22Rv1 (cell line): ENCODE measurements at regions not wholly inside any gene's neighbourhood (a gene's known extent, or its start where the extent isn't known, plus 50 kb on each side); places are given as distances from the start of the nearest gene placed in this dataset.

Source experiments
- H3K27ac ChIP-seq: fragments of 450-650 bp; 2 replicates; pipeline ENCODE4 v1.5.1; 2017
- CTCF ChIP-seq: fragments of 450-650 bp; IDR thresholded peaks from 2 replicates; pipeline ENCODE4 v1.5.1; 2017; ENCODE audit warnings: mild to moderate bottlenecking
- ZFX ChIP-seq: fragments of 450-650 bp; IDR thresholded peaks from 2 replicates; pipeline ENCODE4 v1.6.1; 2017; ENCODE audit warnings: antibody characterized with exemption, borderline replicate concordance

- no peak overlapping the region for H3K27ac ChIP-seq
These were observed 99.0 kb upstream of the DRD2 start for GRCh38 chr11:113574171-113574570.

GRCh38 chr11:113572136-113572735, 97.0 kb upstream of the DRD2 start:
- TF ChIP-seq ZFX (no peak), CTCF (no peak)
- no peak overlapping the region for H3K27ac ChIP-seq

More at GRCh38 chr11:113574171-113574570, 99.0 kb upstream of the DRD2 start:
- no peak for TF ChIP-seq CTCF

GRCh38 chr11:113571531-113571930, 96.3 kb upstream of the DRD2 start:
- TF ChIP-seq ZFX (no peak), CTCF (no peak)
- no peak overlapping the region for H3K27ac ChIP-seq

GRCh38 chr11:113570906-113571305, 95.7 kb upstream of the DRD2 start:
- no peak for TF ChIP-seq ZFX
- no peak for TF ChIP-seq CTCF
- H3K27ac ChIP-seq = no peak overlapping the region

GRCh38 chr11:113569391-113569790, 94.2 kb upstream of the DRD2 start:
- TF ChIP-seq ZFX (no peak), CTCF (no peak)
- H3K27ac ChIP-seq = no peak overlapping the region

- H3K27ac ChIP-seq = no peak overlapping the region
- TF ChIP-seq ZFX (no peak), CTCF (no peak)
These were observed 93.4 kb upstream of the DRD2 start for GRCh38 chr11:113568566-113568965.

- no peak overlapping the region for H3K27ac ChIP-seq
- no peak for TF ChIP-seq CTCF
- no peak for TF ChIP-seq ZFX
These were observed 92.8 kb upstream of the DRD2 start for GRCh38 chr11:113567867-113568544.
